HG02938 (cell line): ENCODE measurements at regions not wholly inside any gene's neighbourhood (a gene's known extent, or its start where the extent isn't known, plus 50 kb on each side); places are given as distances from the start of the nearest gene placed in this dataset.
"Not testable (repeated sequence)": the region's sequence is repeated elsewhere in the genome, so short reads cannot be mapped to it uniquely, and the experiment has no call there.

Experiments
- ATAC-seq: cut with Tn5 transposase; IDR thresholded peaks from one replicate; pipeline ENCODE4 v1.9.1; 2021; ENCODE audit warnings: mild to moderate bottlenecking, moderate library complexity; ENCODE audit not compliant: unreplicated experiment

DNA sequence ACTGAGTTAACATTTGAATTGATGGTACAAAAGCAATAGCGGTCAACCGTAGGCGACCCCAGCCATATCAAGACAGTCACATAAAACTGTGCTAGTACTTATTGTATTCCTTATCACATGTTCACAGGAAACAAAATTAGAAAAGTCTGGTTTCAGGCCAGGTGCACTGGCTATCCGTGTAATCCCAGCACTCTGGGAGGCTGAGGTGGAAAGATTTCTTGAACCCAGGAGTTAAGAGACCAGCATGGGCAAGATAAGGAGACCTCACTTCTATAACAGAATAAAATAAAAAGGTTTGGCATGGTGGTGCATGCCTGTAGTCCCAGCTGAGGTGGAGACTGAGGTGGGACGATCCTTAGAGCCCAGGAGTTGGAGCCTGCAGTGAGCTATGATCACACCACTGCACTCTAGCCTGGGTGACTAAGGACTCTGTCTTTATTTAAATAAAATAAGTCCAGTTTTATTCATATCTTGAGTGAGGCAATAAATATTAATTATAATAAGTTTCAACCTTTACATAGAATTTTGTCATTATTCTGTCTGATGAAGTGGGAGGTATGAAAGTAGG, 84.1 kb upstream of the RGPD4 start:
- ATAC-seq: no peak

GRCh38 chr2:107743274-107743673, 83.4 kb upstream of the RGPD4 start:
- ATAC-seq: no peak

DNA sequence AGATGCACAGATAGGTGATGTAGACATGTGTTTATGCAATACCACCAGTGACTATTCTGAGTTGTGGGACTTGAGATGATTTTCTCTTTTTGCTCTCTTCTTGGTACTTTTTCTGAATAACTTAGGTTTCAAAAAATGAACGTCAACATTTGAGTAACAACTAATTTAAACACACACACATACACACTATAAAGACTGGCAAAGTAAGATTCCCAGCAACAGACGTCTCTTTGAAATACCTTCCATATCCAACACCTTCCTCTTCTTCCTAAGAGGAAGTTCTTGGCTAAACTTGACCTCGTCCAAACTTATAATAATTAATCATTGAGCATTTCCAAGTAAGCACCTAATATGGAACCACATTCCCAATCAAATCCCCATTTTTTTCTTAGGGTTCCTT, 81.6 kb upstream of the RGPD4 start:
- no peak for ATAC-seq

DNA sequence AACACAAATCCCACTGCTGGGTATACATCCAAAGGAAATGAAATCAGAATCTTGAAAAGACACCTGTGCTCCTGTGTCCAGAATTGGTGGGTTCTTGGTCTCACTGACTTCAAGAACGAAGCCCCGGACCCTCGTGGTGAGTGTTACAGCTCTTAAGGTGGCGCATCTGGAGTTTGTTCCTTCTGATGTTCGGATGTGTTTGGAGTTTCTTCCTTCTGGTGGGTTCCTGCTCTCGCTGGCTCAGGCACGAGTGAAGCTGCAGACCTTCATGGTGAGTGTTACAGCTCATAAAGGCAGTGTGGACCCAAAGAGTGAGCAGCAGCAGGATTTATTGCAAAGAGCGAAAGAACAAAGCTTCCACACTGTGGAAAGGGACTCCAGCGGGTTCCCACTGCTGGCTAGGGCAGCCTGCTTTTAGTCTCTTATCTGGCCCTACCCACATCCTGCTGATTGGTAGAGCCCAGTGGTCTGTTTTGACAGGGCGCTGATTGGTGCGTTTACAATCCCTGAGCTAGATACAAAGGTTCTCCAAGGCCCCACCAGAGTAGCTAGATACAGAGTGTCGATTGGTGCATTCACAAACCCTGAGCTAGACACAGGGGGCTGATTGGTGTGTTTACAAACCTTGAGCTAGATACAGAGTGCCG, 80.0 kb upstream of the RGPD4 start:
- ATAC-seq: not testable (repeated sequence)

DNA sequence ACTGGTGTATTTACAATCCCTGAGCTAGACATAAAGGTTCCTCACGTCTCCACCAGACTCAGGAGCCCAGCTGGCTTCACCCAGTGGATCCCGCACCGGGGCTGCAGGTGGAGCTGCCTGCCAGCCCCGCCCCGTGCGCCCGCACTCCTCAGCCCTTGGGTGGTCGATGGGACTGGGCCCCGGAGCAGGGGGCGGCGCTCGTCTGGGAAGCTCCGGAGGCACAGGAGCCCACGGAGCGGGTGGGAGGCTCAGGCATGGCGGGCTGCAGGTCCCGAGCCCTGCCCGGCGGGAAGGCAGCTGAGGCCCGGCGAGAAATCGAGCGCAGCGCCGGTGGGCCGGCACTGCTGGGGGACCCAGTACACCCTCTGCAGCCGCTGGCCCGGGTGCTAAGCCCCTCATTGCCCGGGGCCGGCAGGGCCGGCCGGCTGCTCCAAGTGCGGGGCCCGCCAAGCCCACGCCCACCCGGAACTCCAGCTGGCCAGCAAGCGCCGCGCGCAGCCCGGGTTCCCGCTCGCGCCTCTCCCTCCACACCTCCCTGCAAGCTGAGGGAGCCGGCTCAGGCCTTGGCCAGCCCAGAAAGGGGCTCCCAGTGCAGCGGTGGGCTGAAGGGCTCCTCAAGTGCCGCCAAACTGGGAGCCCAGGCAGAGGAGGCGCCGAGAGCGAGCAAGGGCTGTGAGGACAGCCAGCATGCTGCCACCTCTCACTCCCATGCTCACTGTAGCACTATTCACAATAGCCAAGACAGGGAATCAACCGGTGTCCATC, 79.3 kb upstream of the RGPD4 start:
- ATAC-seq: not testable (repeated sequence)

DNA sequence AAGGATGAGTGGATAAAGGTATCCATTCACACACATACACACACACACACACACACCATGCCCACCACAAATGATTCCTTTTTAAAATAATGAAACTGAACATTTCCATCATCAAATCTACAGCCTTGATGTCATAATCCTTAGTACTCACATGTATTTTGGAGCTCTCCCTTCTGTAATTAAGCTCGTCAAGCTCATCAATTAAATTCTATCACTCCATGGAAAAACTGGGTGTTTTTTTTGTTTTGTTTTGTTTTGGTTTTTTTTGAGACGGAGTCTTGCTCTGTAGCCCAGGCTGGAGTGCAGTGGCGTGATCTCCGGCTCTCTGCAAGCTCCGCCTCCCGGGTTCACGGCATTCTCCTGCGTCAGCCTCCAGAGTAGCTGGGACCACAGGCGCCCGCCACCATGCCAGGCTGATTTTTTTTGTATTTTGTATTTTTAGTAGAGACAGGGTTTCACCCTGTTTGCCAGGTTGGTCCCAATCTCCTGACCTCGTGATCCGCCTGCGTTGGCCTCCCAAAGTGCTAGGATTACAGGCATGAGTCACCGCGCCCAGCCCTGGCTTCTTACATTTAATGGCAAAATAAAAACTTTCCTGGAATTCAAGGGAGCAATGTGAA, 78.6 kb upstream of the RGPD4 start:
- ATAC-seq: no peak

- no peak for ATAC-seq
These were observed 74.8 kb upstream of the RGPD4 start for GRCh38 chr2:107751936-107752335.

DNA sequence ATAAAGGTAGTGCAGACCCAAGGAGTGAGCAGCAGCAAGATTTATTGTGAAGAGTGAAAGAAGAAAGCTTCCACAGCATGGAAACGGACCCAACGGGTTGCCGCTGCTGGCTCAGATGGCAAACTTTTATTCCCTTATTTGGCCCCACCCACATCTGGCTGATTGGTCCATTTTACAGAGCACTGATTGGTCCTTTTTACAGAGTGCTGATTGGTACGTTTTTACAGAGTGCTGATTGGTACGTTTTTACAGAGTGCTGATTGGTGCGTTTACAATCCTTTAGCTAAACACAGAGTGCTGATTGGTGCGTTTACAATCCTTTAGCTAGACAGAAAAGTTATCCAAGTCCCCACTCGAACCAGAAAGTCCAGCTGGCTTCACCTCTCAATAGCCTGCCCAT, 72.9 kb upstream of the RGPD4 start:
- not testable (repeated sequence) for ATAC-seq

- no peak for ATAC-seq
These were observed 69.5 kb upstream of the RGPD4 start for GRCh38 chr2:107757223-107757622.

DNA sequence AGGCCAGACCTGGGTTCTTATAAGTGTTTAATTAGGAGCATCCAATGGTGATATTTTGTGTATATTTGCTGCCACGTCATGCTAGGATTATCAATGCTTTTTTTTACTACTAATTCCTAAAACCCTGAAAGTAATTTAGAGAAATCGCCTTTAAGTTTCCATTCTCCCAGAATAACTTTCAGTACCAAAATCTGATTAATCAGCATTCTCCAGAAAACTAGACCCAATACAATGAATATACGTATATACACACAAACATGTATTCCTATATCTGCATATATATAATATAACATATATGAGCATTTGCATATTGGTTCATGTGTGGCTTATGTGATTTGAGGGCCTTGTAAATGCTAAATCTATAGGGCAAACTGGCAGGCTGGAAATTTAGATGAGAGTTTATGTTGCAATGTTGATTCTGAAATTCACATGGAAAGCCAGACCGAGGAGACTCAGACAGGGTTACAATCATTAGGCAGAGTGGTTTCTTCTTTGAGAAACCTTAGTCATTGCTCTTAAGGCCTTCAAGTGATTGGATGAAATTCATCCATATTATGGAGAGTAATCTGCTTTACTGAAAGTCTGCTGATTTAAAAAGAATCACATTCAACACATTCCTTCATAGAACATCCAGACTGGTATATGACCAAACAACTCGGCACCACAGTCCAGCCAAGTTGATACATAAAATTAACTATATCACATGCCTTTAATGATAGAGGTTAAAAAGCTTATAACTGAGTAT, 65.9 kb upstream of the RGPD4 start:
- no peak for ATAC-seq

DNA sequence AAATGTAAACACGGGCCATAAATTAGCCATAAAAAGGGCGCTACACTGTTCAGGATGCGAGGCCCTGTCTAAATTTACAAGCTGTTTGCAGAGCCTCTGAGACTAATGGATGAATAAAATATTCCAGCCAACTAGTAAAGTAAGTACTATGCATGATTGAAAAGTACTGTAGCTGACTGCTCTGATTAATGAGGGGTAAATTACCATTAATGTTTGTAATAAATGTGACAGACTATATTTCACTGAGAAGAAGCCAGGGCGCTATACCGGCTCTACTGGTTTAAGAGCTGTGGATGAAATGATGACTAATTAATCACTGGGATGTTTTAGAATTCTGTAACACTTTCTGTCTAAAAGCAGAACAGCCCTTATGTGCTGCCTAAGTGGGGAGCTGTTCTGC, 54.3 kb upstream of the RGPD4 start:
- no peak for ATAC-seq

GRCh38 chr2:107775211-107775610, 51.5 kb upstream of the RGPD4 start:
- no peak for ATAC-seq

DNA sequence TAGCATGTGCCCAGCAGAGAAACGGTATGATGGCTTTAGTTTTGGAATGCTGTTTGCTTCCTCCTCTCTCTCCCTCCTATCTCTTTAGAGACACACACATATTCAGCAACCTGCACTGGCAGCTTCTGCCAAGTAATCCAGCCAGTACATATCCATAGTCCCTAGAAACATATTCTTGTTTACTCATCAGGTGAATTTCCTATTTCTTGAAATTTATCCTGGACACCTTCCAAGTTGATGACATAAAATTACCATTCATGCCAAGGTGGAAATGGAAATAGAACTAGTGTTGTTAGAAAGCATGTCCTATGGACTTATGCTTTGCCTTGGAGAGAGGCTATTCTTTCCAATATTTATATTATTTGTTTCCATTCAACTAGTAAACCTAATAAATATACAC, 50.9 kb upstream of the RGPD4 start:
- no peak for ATAC-seq

DNA sequence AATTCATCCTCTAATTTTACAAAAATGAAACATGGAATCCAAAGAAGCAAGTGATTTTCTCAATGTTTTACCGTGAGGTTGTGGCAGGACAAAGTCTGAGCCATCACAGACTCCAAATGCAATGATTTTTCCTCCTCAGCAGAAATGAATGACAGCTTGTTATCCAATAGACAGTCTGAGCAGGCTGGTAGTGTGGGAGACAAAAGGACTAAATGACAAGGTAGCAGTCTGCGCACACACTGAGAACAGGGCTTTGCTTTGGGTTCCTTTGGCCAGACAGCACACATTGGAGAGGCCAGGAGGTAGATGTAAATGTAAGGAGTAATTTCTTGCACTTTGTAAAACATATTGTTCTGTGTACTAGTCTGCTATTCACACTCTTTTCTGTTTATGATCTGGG, 50.3 kb upstream of the RGPD4 start:
- no peak for ATAC-seq
